HepG2 (cell line): ENCODE measurements at regions not wholly inside any gene's neighbourhood (a gene's known extent, or its start where the extent isn't known, plus 50 kb on each side); places are given as distances from the start of the nearest gene placed in this dataset.

Source experiments
- ATAC-seq: fragments of 200-7000 bp; cut with Tn5 transposase; 3 replicates; pipeline ENCODE4 v1.9.1; 2020; ENCODE audit warnings: mild to moderate bottlenecking, moderate library complexity
- BruUV-seq: library from RNA; stranded (reverse); fragments of 400-500 nt; replicated peaks from 2 replicates; lab custom pipeline; 2021; lab: Mats Ljungman, UMichigan
- CTCF ChIA-PET: fragments of 300-600 bp; formaldehyde crosslinking; extraction: SDS; loops from one replicate; lab custom pipeline; 2021; ENCODE audit warnings: low total read pairs, inconsistent platforms, low intra/inter-chr PET ratio; lab: Yijun Ruan, JAX
- POLR2A ChIA-PET: fragments of 350-600 bp; sonication (Branson Sonifier 250); formaldehyde crosslinking; loops from one replicate; lab custom pipeline; 2020; ENCODE audit warnings: antibody characterized with exemption, inconsistent platforms; lab: Yijun Ruan, JAX
- DNase-seq: peaks from one replicate; pipeline ENCODE4 v3.0.0-alpha.2; 2015; ENCODE audit warnings: low spot score
- FAIRE-seq: peaks from 3 replicates; lab custom pipeline; 2011; peaks lifted over from hg19 to GRCh38; lab: Jason Lieb, UNC
- H2AFZ ChIP-seq: one replicate; pipeline ENCODE4 v1.6.1; 2011; ENCODE audit warnings: low read length, inconsistent platforms
- H3K27ac ChIP-seq: fragments of 300-600 bp; 3 replicates; pipeline ENCODE4 v1.8.0; 2011; ENCODE audit warnings: mixed run types, mild to moderate bottlenecking, mixed read lengths, low read length, inconsistent platforms; ENCODE audit not compliant: insufficient read depth; ENCODE audit errors: extremely low read length
- H3K27me3 ChIP-seq, 2 experiments: fragments of 200-600 bp in 1 of 2; 2 replicates in 1 of 2; 3 replicates in 1 of 2; pipeline versions ENCODE4 v1.6.0 to v1.8.0; 2011; ENCODE audit warnings: low read length in 2 of 2, mild to moderate bottlenecking in 2 of 2, moderate library complexity in 2 of 2, inconsistent platforms in 1 of 2; ENCODE audit not compliant: insufficient read depth in 2 of 2, control insufficient read depth in 1 of 2
- H3K36me3 ChIP-seq, 2 experiments: fragments of 200-600 bp in 1 of 2; replicated peaks in 1 of 2; 2 replicates in 1 of 2; 3 replicates in 1 of 2; pipeline versions ENCODE4 v1.5.1 to v1.8.0; 2011; ENCODE audit warnings: low read length in 2 of 2, inconsistent platforms in 1 of 2; ENCODE audit not compliant: insufficient read depth in 2 of 2, control insufficient read depth in 1 of 2
- H3K4me1 ChIP-seq: 2 replicates; pipeline ENCODE4 v1.5.1; 2012; ENCODE audit warnings: low read length, inconsistent platforms; ENCODE audit not compliant: insufficient read depth
- H3K4me2 ChIP-seq: 2 replicates; pipeline ENCODE4 v1.6.0; 2011; ENCODE audit warnings: low read depth, low read length, inconsistent platforms
- H3K4me3 ChIP-seq, 3 experiments: fragments of 200-600 bp in 1 of 3; sonication (generic), shearing (Covaris generic) in 1 of 3; replicated peaks in 1 of 3; 2 replicates each; pipeline ENCODE4 v1.5.1; 2011 to 2016; ENCODE audit warnings: low read length in 3 of 3, inconsistent platforms in 2 of 3, low read depth in 2 of 3, mild to moderate bottlenecking in 2 of 3, control low read depth in 1 of 3, mixed read lengths in 1 of 3; ENCODE audit not compliant: insufficient read depth in 1 of 3
- H3K79me2 ChIP-seq: one replicate; pipeline ENCODE4 v1.6.1; 2011; ENCODE audit warnings: low read length, inconsistent platforms; ENCODE audit not compliant: insufficient read depth
- H3K9ac ChIP-seq: 2 replicates; pipeline ENCODE4 v1.6.0; 2011; ENCODE audit warnings: mild to moderate bottlenecking, low read depth, low read length, inconsistent platforms; ENCODE audit not compliant: insufficient read depth
- H3K9me3 ChIP-seq: 2 replicates; pipeline ENCODE4 v1.5.1; 2012; ENCODE audit warnings: mild to moderate bottlenecking, low read length
- H4K20me1 ChIP-seq: 2 replicates; pipeline ENCODE4 v1.6.0; 2011; ENCODE audit warnings: inconsistent platforms, mild to moderate bottlenecking, low read length, moderate library complexity; ENCODE audit not compliant: insufficient read depth
- CEBPG ChIP-seq: IDR thresholded peaks from 2 replicates; pipeline ENCODE4 v1.6.1; 2016
- EED ChIP-seq: sonication (generic); formaldehyde crosslinking; IDR thresholded peaks from 2 replicates; pipeline ENCODE4 v1.5.0; 2020; ENCODE audit warnings: mild to moderate bottlenecking, missing genetic modification reagents
- JUNB ChIP-seq: sonication (generic); formaldehyde crosslinking; IDR thresholded peaks from 2 replicates; pipeline ENCODE4 v1.8.0; 2022; ENCODE audit warnings: missing genetic modification reagents, mild to moderate bottlenecking, borderline replicate concordance
- KLF15 ChIP-seq: sonication (generic); formaldehyde crosslinking; IDR thresholded peaks from 2 replicates; pipeline ENCODE4 v1.8.1; 2023; ENCODE audit warnings: borderline replicate concordance, mild to moderate bottlenecking, inconsistent platforms, missing genetic modification reagents, mixed read lengths
- LBX2 ChIP-seq: sonication (generic); formaldehyde crosslinking; IDR thresholded peaks from 2 replicates; pipeline ENCODE4 v1.5.0; 2020; ENCODE audit warnings: missing genetic modification reagents, mild to moderate bottlenecking, borderline replicate concordance
- PAF1 ChIP-seq: IDR thresholded peaks from 2 replicates; pipeline ENCODE4 v1.6.1; 2016; ENCODE audit warnings: missing genetic modification reagents, missing compliant biosample characterization
- SIN3A ChIP-seq: IDR thresholded peaks from 2 replicates; pipeline ENCODE4 v1.6.1; 2011; ENCODE audit warnings: low read depth, mild to moderate bottlenecking, control low read depth, low read length, borderline replicate concordance
- ZNF331 ChIP-seq: sonication (generic); formaldehyde crosslinking; IDR thresholded peaks from 2 replicates; pipeline ENCODE4 v1.4.0; 2020; ENCODE audit warnings: missing genetic modification reagents
- ZNF530 ChIP-seq: sonication (generic); formaldehyde crosslinking; IDR thresholded peaks from 2 replicates; pipeline ENCODE4 v1.5.0; 2020; ENCODE audit warnings: low read depth, mild to moderate bottlenecking, missing genetic modification reagents
- WGBS: methylation state at CpG from one replicate; pipeline ENCODE4 v1.1.6; 2017; ENCODE audit warnings: low lambda C conversion rate; 5-methylcytosine and 5-hydroxymethylcytosine counted together
- in situ Hi-C: cut with HindIII; loops from 2 replicates; pipeline ENCODE4 v1.10.0; 2017; ENCODE audit warnings: low pct_unique_long_range_greater_than_20kb; ENCODE audit not compliant: extremely low pct_ligation_motif_present
- intact Hi-C: fragments of 100-400 bp; cut with micrococcal nuclease; formaldehyde crosslinking; loops from one replicate; pipeline ENCODE4 v1.10.0; 2022; ENCODE audit not compliant: unreplicated experiment
- TF ChIP-seq, protein P1 (sequence below): sonication (generic); formaldehyde crosslinking; IDR thresholded peaks from 2 replicates; pipeline ENCODE4 v1.8.1; 2022; ENCODE audit warnings: low read depth, mild to moderate bottlenecking, missing genetic modification reagents

DNA sequence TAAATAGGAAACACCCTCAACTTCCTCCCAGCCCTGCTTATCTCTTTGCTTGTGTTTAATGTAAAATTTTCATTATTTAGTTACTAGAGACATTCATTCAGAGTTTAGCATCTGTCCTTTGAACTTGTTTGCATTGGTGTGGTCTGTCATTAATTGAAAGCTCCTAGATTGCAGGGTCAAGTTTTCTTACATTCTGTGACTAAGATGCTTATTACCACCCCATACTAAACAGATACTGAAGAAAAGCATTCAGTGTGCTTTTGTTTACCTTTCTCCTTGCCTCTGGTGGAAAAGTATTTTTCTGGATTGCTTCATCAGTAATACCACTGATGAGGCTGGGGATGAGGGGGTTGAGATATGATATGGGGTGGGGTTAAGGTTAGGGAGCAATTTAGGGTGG, 199.0 kb downstream of the SAMD5 start (continued):
- TF ChIP-seq ZNF530 (CRISPR knock-in tag) (no peak), SIN3A (no peak), CEBPG (CRISPR knock-in tag) (no peak), ZNF331 (CRISPR knock-in tag) (no peak), JUNB (CRISPR knock-in tag) (no peak), EED (CRISPR knock-in tag) (no peak), PAF1 (CRISPR knock-in tag) (no peak), KLF15 (CRISPR knock-in tag) (no peak)
- TF ChIP-seq, all 625 proteins: peak for 0

GRCh38 chr6:147708170-147708569, 199.7 kb downstream of the SAMD5 start:
- no peaks in the 10 kb centered on the region for H3K27me3 ChIP-seq
- no peak overlapping the region for H3K27ac ChIP-seq
- CTCF ChIA-PET, result no interaction called here
- H3K9me3 ChIP-seq, result no peaks in the 10 kb centered on the region
- WGBS, result 27% methylated on average over 3 of the region's 3 CpGs
- ATAC-seq (no peak), FAIRE-seq (no peak)
- POLR2A ChIA-PET, result no interaction called here
- H4K20me1 ChIP-seq, result no peaks in the 10 kb centered on the region
- H3K4me1 ChIP-seq, result no peaks in the 10 kb centered on the region; the same call in 1 of the 2 replicates
- no peaks in the 10 kb centered on the region for H3K36me3 ChIP-seq
- H3K9ac ChIP-seq, result no peak overlapping the region
- H3K4me2 ChIP-seq, result no peak overlapping the region
- H3K79me2 ChIP-seq, result no peaks in the 10 kb centered on the region
- TF ChIP-seq LBX2 (CRISPR knock-in tag), result no peak
- TF ChIP-seq, protein P1, sequence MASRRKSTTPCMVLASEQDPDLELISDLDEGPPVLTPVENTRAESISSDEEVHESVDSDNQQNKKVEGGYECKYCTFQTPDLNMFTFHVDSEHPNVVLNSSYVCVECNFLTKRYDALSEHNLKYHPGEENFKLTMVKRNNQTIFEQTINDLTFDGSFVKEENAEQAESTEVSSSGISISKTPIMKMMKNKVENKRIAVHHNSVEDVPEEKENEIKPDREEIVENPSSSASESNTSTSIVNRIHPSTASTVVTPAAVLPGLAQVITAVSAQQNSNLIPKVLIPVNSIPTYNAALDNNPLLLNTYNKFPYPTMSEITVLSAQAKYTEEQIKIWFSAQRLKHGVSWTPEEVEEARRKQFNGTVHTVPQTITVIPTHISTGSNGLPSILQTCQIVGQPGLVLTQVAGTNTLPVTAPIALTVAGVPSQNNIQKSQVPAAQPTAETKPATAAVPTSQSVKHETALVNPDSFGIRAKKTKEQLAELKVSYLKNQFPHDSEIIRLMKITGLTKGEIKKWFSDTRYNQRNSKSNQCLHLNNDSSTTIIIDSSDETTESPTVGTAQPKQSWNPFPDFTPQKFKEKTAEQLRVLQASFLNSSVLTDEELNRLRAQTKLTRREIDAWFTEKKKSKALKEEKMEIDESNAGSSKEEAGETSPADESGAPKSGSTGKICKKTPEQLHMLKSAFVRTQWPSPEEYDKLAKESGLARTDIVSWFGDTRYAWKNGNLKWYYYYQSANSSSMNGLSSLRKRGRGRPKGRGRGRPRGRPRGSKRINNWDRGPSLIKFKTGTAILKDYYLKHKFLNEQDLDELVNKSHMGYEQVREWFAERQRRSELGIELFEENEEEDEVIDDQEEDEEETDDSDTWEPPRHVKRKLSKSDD (CRISPR knock-in tag), result no peak
- TF ChIP-seq, all 625 proteins: peak for 0
- intact Hi-C loops (no loop called here), in situ Hi-C loops (no loop called here)
- no peak overlapping the region for H3K4me3 ChIP-seq
- H2AFZ ChIP-seq, result no peak overlapping the region
- no TSS peak for BruUV-seq
- DNase-seq, result no peak
